ENCODE measurements at regions not wholly inside any gene's neighbourhood (a gene's known extent, or its start where the extent isn't known, plus 50 kb on each side); places are given as distances from the start of the nearest gene placed in this dataset.

DNA sequence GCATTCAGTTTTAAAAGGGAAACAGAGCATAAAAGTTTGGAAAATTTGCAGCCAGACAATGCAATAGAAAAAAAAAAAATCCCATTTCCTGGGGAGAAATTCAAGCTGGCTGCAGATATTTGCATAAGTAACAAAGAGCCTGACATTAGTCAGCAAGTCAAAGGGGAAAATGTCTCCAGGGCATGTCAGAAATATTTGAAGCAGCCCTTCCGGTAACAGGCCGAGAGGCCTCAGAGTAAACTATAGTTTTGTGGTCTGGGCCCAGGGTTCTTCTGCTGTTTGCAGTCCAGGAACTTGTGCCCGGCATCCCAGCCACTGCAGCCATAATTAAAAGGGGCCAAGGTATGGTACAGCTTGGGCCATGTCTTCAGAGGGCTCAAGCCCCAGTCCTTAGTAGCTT, 411.6 kb upstream of the BCHE start (continued):
- TF ChIP-seq POLR2AphosphoS5 (IDR thresholded peaks at IDR 0.05; ENCODE audit: control insufficient read depth, insufficient read depth, low read depth, low read length) (no peak), ZFP1 (CRISPR knock-in tag; IDR thresholded peaks at IDR 0.05) (no peak)

DNA sequence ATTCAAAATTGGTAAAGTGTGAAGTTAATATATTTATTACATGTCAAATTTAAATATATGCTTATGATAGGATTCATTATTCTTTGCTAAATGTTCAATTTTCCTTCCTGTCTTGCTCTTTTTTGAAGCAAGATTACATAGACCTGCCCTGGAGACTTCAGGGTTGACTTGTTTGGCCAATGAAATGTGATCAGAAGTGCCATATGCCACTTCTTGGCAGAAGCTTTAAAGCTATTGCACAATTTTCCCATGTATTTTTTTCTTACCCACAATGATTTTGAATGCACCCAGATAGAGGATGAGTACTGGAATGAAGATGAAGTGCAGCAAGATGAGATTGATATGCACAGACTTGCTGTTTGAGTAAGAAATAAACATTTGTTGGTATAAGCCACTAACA, 406.3 kb upstream of the BCHE start:
- Histone ChIP-seq H3K36me3 (ENCODE audit: control insufficient read depth, insufficient read depth, low read length) (no peaks in the 10 kb centered on the region), H3K27ac (ENCODE audit: extremely low read depth, low read depth, low read length) (no peak overlapping the region), H3K4me3 (no peak overlapping the region), H2AFZ (ENCODE audit: low read depth, low read length) (no peak overlapping the region), H3K4me2 (ENCODE audit: insufficient read depth, low read length) (no peak overlapping the region), H3K9me3 (replicated peaks; ENCODE audit: control insufficient read depth, insufficient read depth, low read depth, low read length) (no peaks in the 10 kb centered on the region), H4K20me1 (replicated peaks; ENCODE audit: control insufficient read depth, insufficient read depth, low read length) (no peaks in the 10 kb centered on the region), H3K9me1 (ENCODE audit: control insufficient read depth, insufficient read depth, low read length) (no peaks in the 10 kb centered on the region), H3K4me1 (replicated peaks in 1 of 2; ENCODE audit: control insufficient read depth in 2 of 2, insufficient read depth in 2 of 2, low read length in 2 of 2) (no peaks in the 10 kb centered on the region), H3K27me3 (ENCODE audit: control insufficient read depth in 2 of 2, insufficient read depth in 2 of 2, low read length in 2 of 2) (no peaks in the 10 kb centered on the region), H3K79me2 (ENCODE audit: control insufficient read depth, insufficient read depth, low read length) (no peaks in the 10 kb centered on the region), H3K9ac (ENCODE audit: insufficient read depth in 1 of 2, low read depth in 2 of 2, low read length in 2 of 2) (no peak overlapping the region)
- ChIA-PET CTCF (ENCODE audit: low intra/inter-chr PET ratio) (no interaction called here), POLR2A (interaction anchor here (0.6 kb wide), 1 partner anchor 48 kb away, joined by 3 read pairs; no protein-coding TSS in a partner anchor)
- BruUV-seq (replicated peaks): no TSS peak
- in situ Hi-C loops (cut with MboI) (no loop called here), intact Hi-C loops (cut with micrococcal nuclease) (no loop called here)
- no peak for FAIRE-seq
- no peak for DNase-seq (ENCODE audit: extremely low read depth in 1 of 4, low spot score in 3 of 4)
- TF ChIP-seq PHB2 (IDR thresholded peaks at IDR 0.05; ENCODE audit: low read depth) (no peak), KLF13 (tag; IDR thresholded peaks at IDR 0.05; ENCODE audit: borderline replicate concordance, low read depth) (no peak), ZNF583 (CRISPR knock-in tag; IDR thresholded peaks at IDR 0.05) (no peak)
- TF ChIP-seq, protein P1, sequence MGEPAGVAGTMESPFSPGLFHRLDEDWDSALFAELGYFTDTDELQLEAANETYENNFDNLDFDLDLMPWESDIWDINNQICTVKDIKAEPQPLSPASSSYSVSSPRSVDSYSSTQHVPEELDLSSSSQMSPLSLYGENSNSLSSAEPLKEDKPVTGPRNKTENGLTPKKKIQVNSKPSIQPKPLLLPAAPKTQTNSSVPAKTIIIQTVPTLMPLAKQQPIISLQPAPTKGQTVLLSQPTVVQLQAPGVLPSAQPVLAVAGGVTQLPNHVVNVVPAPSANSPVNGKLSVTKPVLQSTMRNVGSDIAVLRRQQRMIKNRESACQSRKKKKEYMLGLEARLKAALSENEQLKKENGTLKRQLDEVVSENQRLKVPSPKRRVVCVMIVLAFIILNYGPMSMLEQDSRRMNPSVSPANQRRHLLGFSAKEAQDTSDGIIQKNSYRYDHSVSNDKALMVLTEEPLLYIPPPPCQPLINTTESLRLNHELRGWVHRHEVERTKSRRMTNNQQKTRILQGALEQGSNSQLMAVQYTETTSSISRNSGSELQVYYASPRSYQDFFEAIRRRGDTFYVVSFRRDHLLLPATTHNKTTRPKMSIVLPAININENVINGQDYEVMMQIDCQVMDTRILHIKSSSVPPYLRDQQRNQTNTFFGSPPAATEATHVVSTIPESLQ (CRISPR knock-in tag; IDR thresholded peaks at IDR 0.05): no peak
- ATAC-seq: no peak

Data from K562 (cell line).